HL-60 (cell line): ENCODE measurements at regions not wholly inside any gene's neighbourhood (a gene's known extent, or its start where the extent isn't known, plus 50 kb on each side); places are given as distances from the start of the nearest gene placed in this dataset.
"Not testable (repeated sequence)": the region's sequence is repeated elsewhere in the genome, so short reads cannot be mapped to it uniquely, and the experiment has no call there.

ENCODE experiments used
- DNase-seq, 2 experiments: peaks; one replicate each; pipeline ENCODE4 v3.0.0-alpha.2; 2010 to 2020; ENCODE audit warnings: low read depth in 1 of 2, low spot score in 1 of 2
- H3K27ac ChIP-seq: fragments of 250-450 bp; sonication (Bioruptor Pico); replicated peaks from 2 replicates; pipeline ENCODE4 v1.5.1; 2020; ENCODE audit warnings: mild to moderate bottlenecking, moderate library complexity
- H3K27me3 ChIP-seq: fragments of 250-450 bp; sonication (Bioruptor Pico); 2 replicates; pipeline ENCODE4 v1.5.1; 2021; ENCODE audit warnings: mild to moderate bottlenecking, moderate library complexity; ENCODE audit not compliant: insufficient read depth, poor library complexity, severe bottlenecking
- H3K4me3 ChIP-seq: replicated peaks from 2 replicates; pipeline ENCODE4 v1.5.1; 2011; ENCODE audit warnings: mild to moderate bottlenecking, control low read depth, low read length; ENCODE audit not compliant: insufficient read depth
- GABPA ChIP-seq: IDR thresholded peaks from 2 replicates; pipeline ENCODE4 v1.6.1; 2012; ENCODE audit warnings: low read depth
- POLR2AphosphoS5 ChIP-seq: IDR thresholded peaks from 2 replicates; pipeline ENCODE4 v1.6.1; 2012; ENCODE audit warnings: low read depth
- SPI1 ChIP-seq: IDR thresholded peaks from 2 replicates; pipeline ENCODE4 v1.6.1; 2012; ENCODE audit warnings: low read depth, mild to moderate bottlenecking, borderline replicate concordance
- TF ChIP-seq, protein P1 (sequence below): IDR thresholded peaks from one replicate; pipeline ENCODE4 v1.5.1; 2011; ENCODE audit warnings: low read length, control low read depth, inconsistent platforms; ENCODE audit not compliant: insufficient read depth
- TF ChIP-seq, protein P2 (sequence below): IDR thresholded peaks from 2 replicates; pipeline ENCODE4 v1.6.1; 2012; ENCODE audit warnings: low read depth; ENCODE audit not compliant: insufficient replicate concordance

DNA sequence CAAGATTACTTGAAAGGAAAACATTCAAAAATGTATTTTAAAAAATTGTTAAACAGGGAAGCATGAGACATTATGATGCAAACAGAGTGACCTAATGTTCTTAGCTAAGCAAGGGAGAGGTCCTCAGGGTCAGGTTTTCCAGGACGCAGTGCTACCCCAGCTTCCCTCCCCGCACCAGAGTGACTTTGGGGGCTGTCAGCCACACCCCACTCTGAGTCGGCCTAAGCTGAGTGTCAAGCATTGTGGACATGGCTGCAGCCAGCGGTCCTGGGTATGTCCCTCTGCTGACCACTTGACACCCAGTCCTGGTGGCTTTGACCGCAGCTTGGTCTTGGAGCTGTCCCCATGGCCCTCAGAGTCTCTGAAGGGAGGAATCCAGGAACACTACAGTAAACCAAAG lies 54.9 kb upstream of the CD93 start:
- no peak for TF ChIP-seq POLR2AphosphoS5
- TF ChIP-seq SPI1, result no peak
- no peak for TF ChIP-seq GABPA
- TF ChIP-seq, protein P1, sequence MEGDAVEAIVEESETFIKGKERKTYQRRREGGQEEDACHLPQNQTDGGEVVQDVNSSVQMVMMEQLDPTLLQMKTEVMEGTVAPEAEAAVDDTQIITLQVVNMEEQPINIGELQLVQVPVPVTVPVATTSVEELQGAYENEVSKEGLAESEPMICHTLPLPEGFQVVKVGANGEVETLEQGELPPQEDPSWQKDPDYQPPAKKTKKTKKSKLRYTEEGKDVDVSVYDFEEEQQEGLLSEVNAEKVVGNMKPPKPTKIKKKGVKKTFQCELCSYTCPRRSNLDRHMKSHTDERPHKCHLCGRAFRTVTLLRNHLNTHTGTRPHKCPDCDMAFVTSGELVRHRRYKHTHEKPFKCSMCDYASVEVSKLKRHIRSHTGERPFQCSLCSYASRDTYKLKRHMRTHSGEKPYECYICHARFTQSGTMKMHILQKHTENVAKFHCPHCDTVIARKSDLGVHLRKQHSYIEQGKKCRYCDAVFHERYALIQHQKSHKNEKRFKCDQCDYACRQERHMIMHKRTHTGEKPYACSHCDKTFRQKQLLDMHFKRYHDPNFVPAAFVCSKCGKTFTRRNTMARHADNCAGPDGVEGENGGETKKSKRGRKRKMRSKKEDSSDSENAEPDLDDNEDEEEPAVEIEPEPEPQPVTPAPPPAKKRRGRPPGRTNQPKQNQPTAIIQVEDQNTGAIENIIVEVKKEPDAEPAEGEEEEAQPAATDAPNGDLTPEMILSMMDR, result no peak
- TF ChIP-seq, protein P2, sequence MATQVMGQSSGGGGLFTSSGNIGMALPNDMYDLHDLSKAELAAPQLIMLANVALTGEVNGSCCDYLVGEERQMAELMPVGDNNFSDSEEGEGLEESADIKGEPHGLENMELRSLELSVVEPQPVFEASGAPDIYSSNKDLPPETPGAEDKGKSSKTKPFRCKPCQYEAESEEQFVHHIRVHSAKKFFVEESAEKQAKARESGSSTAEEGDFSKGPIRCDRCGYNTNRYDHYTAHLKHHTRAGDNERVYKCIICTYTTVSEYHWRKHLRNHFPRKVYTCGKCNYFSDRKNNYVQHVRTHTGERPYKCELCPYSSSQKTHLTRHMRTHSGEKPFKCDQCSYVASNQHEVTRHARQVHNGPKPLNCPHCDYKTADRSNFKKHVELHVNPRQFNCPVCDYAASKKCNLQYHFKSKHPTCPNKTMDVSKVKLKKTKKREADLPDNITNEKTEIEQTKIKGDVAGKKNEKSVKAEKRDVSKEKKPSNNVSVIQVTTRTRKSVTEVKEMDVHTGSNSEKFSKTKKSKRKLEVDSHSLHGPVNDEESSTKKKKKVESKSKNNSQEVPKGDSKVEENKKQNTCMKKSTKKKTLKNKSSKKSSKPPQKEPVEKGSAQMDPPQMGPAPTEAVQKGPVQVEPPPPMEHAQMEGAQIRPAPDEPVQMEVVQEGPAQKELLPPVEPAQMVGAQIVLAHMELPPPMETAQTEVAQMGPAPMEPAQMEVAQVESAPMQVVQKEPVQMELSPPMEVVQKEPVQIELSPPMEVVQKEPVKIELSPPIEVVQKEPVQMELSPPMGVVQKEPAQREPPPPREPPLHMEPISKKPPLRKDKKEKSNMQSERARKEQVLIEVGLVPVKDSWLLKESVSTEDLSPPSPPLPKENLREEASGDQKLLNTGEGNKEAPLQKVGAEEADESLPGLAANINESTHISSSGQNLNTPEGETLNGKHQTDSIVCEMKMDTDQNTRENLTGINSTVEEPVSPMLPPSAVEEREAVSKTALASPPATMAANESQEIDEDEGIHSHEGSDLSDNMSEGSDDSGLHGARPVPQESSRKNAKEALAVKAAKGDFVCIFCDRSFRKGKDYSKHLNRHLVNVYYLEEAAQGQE, result no peak
- H3K27me3 ChIP-seq, result no peaks in the 10 kb centered on the region
- no peak for DNase-seq
- no peak overlapping the region for H3K27ac ChIP-seq
- H3K4me3 ChIP-seq, result no peak overlapping the region

DNA sequence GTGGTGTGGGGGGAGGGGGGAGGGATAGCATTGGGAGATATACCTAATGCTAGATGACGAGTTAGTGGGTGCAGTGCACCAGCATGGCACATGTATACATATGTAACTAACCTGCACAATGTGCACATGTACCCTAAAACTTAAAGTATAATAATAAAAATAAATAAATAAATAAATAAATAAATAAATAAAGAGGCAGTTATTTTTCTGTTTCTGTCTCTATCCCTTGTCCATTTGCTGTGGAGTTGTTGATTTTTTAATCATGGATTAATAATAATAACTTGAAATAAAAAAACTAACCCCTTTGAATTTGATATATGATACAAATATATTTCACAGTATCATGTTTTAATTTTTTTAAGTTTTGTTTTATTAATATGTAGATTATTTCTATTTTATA lies 53.9 kb upstream of the CD93 start:
- H3K27me3 ChIP-seq, H3K4me3 ChIP-seq, H3K27ac ChIP-seq, DNase-seq: not testable (repeated sequence)

DNA sequence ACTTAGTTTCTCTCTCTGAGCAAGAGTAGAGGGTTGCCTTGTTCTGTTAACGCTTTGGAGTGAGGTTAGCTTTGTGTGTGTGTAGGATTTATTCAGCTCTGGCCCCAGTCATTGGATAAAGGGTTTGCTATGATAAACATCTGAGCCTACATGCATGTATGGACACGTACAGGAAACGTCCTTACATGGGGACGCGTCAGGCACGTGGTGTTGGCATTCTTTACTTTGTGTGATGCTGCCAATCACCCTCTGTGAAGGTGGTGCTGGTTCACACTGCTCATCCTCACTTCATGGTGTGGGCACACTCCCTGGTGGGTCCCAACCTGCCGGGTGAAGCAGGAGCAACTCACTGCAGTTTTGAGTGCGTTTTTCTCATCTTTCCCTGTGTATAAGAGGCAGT lies 53.4 kb upstream of the CD93 start:
- TF ChIP-seq, protein P1, result no peak
- no peak for TF ChIP-seq GABPA
- no peak for TF ChIP-seq POLR2AphosphoS5
- TF ChIP-seq, protein P2, result no peak
- no peak for TF ChIP-seq SPI1
- H3K27me3 ChIP-seq, result no peaks in the 10 kb centered on the region
- H3K4me3 ChIP-seq, result no peak overlapping the region
- H3K27ac ChIP-seq, result peak overlapping the region; percentile 15
- no peak for DNase-seq

DNA sequence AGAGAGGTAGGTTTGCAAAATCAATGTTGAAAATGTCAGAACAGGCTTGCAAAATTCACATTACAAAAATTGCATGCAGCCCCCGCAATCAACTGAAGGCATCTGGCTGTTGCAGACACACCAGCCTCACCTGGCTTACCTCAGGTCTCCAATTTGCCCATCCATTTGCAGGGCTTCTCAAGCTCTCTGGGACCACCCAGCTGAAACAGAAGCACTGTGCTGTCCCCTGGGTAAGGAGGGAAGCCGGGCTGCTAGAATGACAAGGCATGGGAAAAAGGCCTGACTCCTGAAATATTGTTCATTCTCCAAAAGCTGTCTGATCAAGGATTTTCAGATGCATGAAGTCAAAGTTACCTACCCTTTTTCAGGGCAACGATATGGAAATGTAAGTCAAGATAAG lies 52.6 kb upstream of the CD93 start:
- Histone ChIP-seq H3K4me3 (no peak overlapping the region), H3K27ac (peak overlapping the region; percentile 15), H3K27me3 (no peaks in the 10 kb centered on the region)
- no peak for DNase-seq
- TF ChIP-seq GABPA (no peak), SPI1 (no peak), POLR2AphosphoS5 (no peak)
- TF ChIP-seq, protein P2, result no peak
- TF ChIP-seq, protein P1, result no peak
